Heart left ventricle (tissue), 16 donors: ENCODE measurements at regions not wholly inside any gene's neighbourhood (a gene's known extent, or its start where the extent isn't known, plus 50 kb on each side); places are given as distances from the start of the nearest gene placed in this dataset.
A peak's percentile ranks its signal among the peaks of the same experiment; 100 is the strongest.
"Not testable (repeated sequence)": the region's sequence is repeated elsewhere in the genome, so short reads cannot be mapped to it uniquely, and the experiment has no call there.

Source experiments
- ATAC-seq, 4 donors: fragments of 200-7000 bp; cut with Tn5 transposase; one replicate each; pipeline ENCODE4 v1.9.1; 2020 to 2022; ENCODE audit warnings: moderate library complexity in 4 of 4, mild to moderate bottlenecking in 3 of 4, moderate number of reproducible peaks in 1 of 4
- DNase-seq, 5 donors: peaks; one replicate each; pipeline ENCODE4 v3.0.0-alpha.2; 2020
- H3K27ac ChIP-seq, 12 donors: fragments of 200-600 bp; sonication (generic) in 4 of 12; one replicate each; pipeline versions ENCODE4 v1.5.0 to v1.8.0; 2016 to 2022; ENCODE audit warnings: mild to moderate bottlenecking in 2 of 12
- H3K27me3 ChIP-seq, 9 donors: fragments of 200-600 bp; sonication (generic) in 2 of 9; one replicate each; pipeline versions ENCODE4 v1.5.1 to v1.8.0; 2016 to 2022; ENCODE audit warnings: mild to moderate bottlenecking in 3 of 9
- H3K36me3 ChIP-seq, 9 donors: fragments of 200-600 bp; sonication (generic) in 2 of 9; one replicate each; pipeline versions ENCODE4 v1.5.0 to v1.8.0; 2018 to 2022; ENCODE audit warnings: mild to moderate bottlenecking in 2 of 9
- H3K4me1 ChIP-seq, 12 donors: fragments of 200-600 bp; sonication (generic) in 4 of 12; one replicate each; pipeline versions ENCODE4 v1.5.0 to v1.8.0; 2016 to 2022; ENCODE audit warnings: mild to moderate bottlenecking in 3 of 12
- H3K4me3 ChIP-seq, 12 donors: fragments of 200-600 bp; sonication (generic) in 4 of 12; one replicate each; pipeline versions ENCODE4 v1.5.0 to v1.8.0; 2017 to 2022; ENCODE audit warnings: mild to moderate bottlenecking in 9 of 12, moderate library complexity in 4 of 12
- H3K9me3 ChIP-seq, 12 donors: fragments of 200-600 bp; sonication (generic) in 4 of 12; one replicate each; pipeline versions ENCODE4 v1.5.0 to v1.8.0; 2016 to 2022; ENCODE audit warnings: mild to moderate bottlenecking in 1 of 12
- POLR2A ChIP-seq, 2 donors: fragments of 450-650 bp; IDR thresholded peaks; one replicate each; pipeline ENCODE4 v1.6.1; 2017; ENCODE audit warnings: antibody characterized with exemption in 2 of 2, mild to moderate bottlenecking in 2 of 2, moderate library complexity in 2 of 2
- WGBS, 4 donors: extraction: QIAGEN DNeasy Blood & Tissue Kit in 2 of 4; methylation state at CpG; one replicate each; pipeline versions ENCODE4 v1.1.5 to v1.1.7; 2013 to 2018; 5-methylcytosine and 5-hydroxymethylcytosine counted together
- intact Hi-C, 10 donors: fragments of 100-400 bp; cut with DNase I; formaldehyde crosslinking; loops; one replicate each; pipeline versions ENCODE4 v1.11.1 to v1.14.2; 2022
- TF ChIP-seq, protein P1 (sequence below), 12 donors: fragments of 200-600 bp; sonication (generic) in 4 of 12; IDR thresholded peaks; one replicate each; pipeline versions ENCODE4 v1.5.0 to v1.8.0; 2018 to 2022; ENCODE audit warnings: antibody characterized with exemption in 12 of 12, mild to moderate bottlenecking in 5 of 12
- donor health status: ischemic (EF 13 %, LVEDD 7.1; RV severe dilation, severe dysfunction).
- donor health status: healthy with polysubstance abuse.
- donor health status: DM: no; HTN: yes; CAD: no.
- donor health status: DM: no; HTN: no; CAD: no.
- donor health status: ischemic (EF 25% LVEDD 6.9; RV normal size, moderate dysfunction).
- donor health status: ischemic (EF 25% LVEDD 5.7; RV mildly dilated, moderate dysfunction).
- donor health status: healthy.
- donor health status: DM: yes; HTN: yes; CAD: no.
- donor health status: ischemic (EF 35%, LVEDD 5.7; RV mildly dilated, moderate dysfunction).
- donor health status: nonischemic (EF 11% LVEDD 7.7; RV severe dilation, severe dysfunction).
- donor health status: DM: yes; HTN: yes; CAD: no.
- donor health status: PGD.
- donor health status: ischemic (EF 29% LVEDD 5.4; RV normal size, mild dysfunction).
- donor health status: nonischemic (EF 23%, LVEDD 6.1; RV moderate dilation, normal function).

DNA sequence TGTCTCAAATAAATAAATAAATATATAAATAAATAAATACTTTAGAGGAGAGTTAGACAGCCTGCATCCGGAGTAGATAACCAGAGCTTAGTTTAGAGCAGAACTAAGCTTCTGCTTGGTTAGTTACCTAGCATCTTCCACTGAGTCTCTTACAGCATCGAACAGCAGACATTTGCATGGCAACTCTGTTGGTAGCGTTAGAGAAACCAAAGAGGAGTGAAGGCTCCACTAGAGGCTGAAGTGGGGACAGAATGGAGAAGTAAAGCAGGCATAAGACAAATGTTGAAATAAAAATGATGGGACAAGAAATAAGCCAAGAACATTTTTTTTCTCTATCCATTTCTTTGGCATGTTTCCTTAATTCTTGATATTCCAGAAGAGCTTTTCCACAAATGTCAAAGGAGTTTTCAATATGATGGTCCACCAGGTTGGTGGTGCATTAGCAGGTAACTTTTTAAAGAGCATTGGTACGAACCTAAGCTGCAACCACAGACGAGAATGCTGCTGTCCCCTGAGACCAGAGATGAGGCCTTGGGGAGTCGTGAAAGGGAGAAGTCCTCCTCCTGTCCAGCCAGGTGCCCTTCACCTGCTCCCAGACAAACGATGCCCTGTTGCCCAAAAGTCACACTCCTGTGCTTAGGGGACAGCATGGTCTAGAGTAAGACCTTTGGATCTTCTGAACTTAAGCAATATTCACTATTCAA lies 438.3 kb downstream of the DIRAS2 start:
- Histone ChIP-seq H3K27me3 (peaks cover 0 to 10% (median 0%) of the 10 kb centered on the region in 9 donors), H3K9me3 (peaks cover 0 to 8% (median 0%) of the 10 kb centered on the region in 12 donors), H3K4me3 (no peak overlapping the region), H3K36me3 (no peaks in the 10 kb centered on the region), H3K27ac (no peak overlapping the region), H3K4me1 (no peaks in the 10 kb centered on the region)
- ATAC-seq (no peak), DNase-seq (no peak)
- no peak for TF ChIP-seq POLR2A (IDR thresholded peaks at IDR 0.05)
- TF ChIP-seq, protein P1, sequence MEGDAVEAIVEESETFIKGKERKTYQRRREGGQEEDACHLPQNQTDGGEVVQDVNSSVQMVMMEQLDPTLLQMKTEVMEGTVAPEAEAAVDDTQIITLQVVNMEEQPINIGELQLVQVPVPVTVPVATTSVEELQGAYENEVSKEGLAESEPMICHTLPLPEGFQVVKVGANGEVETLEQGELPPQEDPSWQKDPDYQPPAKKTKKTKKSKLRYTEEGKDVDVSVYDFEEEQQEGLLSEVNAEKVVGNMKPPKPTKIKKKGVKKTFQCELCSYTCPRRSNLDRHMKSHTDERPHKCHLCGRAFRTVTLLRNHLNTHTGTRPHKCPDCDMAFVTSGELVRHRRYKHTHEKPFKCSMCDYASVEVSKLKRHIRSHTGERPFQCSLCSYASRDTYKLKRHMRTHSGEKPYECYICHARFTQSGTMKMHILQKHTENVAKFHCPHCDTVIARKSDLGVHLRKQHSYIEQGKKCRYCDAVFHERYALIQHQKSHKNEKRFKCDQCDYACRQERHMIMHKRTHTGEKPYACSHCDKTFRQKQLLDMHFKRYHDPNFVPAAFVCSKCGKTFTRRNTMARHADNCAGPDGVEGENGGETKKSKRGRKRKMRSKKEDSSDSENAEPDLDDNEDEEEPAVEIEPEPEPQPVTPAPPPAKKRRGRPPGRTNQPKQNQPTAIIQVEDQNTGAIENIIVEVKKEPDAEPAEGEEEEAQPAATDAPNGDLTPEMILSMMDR (IDR thresholded peaks at IDR 0.05) = no peak
- intact Hi-C loops = no loop called here
- WGBS, 4 donors = 74 to 80% (median 78%) methylated on average over 7 of the region's 7 CpGs

DNA sequence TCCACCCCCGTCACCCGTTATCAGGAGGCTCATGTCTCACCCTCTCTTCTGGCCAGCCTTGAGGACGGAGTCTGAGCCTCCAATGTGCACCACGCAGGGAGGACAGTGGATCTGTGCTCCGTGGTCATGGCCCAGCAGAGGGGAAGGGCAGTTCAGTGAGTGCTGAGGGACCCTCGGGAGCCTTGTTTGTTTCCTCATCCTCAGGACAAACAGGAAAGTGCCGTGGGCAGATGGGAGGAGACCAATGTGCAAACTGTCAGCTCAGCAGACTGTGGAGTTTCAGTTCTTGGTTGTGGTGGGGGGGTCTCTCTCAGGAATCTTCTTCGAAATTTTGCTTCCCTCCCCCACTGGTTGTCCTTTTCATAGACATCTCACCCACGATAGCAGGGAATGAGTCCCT lies 429.6 kb downstream of the DIRAS2 start:
- H3K27me3 ChIP-seq, H3K4me1 ChIP-seq, H3K9me3 ChIP-seq, H3K36me3 ChIP-seq, ATAC-seq: not testable (repeated sequence)
- Histone ChIP-seq H3K4me3 (peak overlapping the region in 1 of 12 donors; percentile 12), H3K27ac (peak overlapping the region in 1 of 12 donors; percentile 43)
- 42 to 54% (median 49%) methylated on average over 9 of the region's 9 CpGs for WGBS, 4 donors
- intact Hi-C loops = loop anchor here in 2 of 10 donors (10.0 kb wide), 1 partner anchor 68 kb away; no protein-coding TSS in a partner anchor
- DNase-seq = peak in 3 of 5 donors; percentile 13 to 51 (median 22)

DNA sequence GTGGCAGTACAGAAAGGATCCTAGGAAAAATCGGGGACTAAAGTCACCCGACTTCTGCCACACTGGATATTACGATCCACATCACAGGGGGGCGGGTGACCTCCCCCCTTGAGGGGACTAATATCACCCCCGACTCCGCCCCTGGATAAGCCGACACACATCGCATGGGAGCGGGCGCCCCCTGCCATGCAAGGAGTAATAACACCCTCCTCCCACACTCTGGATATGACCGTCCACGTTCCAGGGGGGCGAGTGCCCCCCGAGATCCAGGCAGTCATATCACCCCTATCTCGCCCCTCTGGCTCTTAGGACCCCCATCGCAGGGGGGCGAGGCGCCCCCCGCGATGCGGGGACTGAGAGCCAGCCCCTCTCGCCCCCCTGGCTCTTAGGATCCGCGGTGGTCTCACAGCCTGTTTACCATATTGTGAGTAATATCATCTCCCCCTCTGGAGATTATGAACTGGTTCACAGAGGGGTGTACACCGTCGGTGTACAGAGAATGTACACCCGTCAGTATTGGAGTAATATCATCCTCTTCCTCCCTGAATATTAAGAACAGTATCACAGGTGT lies 423.0 kb downstream of the DIRAS2 start:
- TF ChIP-seq, protein P1 (IDR thresholded peaks at IDR 0.05) = peak; percentile 23 to 50 (median 34)
- no peak for TF ChIP-seq POLR2A (IDR thresholded peaks at IDR 0.05)
- 10 to 23% (median 13%) methylated on average over 10 to 27 of the region's 27 CpGs for WGBS, 4 donors
- DNase-seq (peak in 1 of 5 donors; percentile 31), ATAC-seq (peak in 1 of 4 donors; percentile 44)
- no peak overlapping the region for H3K27ac ChIP-seq
- no peaks in the 10 kb centered on the region for H3K9me3 ChIP-seq
- no peak overlapping the region for H3K4me3 ChIP-seq
- H3K4me1 ChIP-seq = no peaks in the 10 kb centered on the region
- peaks cover 0 to 16% (median 6%) of the 10 kb centered on the region in 9 donors for H3K27me3 ChIP-seq
- intact Hi-C loops = loop anchor here in 5 of 10 donors (10.0 kb wide), 4 partner anchors 75 to 655 kb away; no protein-coding TSS in a partner anchor
- no peaks in the 10 kb centered on the region for H3K36me3 ChIP-seq

DNA sequence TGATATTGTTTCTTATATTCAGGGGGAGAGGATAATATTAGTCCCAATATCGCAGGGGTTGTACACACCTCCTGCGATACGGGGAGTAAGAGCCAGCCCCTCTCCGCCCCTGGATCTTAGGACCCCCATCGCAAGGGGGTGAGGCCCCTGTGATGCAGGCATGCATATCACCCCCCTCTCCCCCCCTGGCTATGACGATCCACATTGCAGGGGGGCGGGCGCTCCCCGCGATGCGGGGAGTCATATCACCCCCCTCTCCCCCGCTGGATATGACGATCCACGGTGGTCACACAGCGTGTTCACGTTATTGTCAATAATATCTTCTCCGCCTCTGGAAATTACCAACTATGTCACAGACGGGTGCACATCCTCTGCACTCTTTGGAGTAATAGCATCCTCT lies 420.7 kb downstream of the DIRAS2 start:
- not testable (repeated sequence) for DNase-seq

DNA sequence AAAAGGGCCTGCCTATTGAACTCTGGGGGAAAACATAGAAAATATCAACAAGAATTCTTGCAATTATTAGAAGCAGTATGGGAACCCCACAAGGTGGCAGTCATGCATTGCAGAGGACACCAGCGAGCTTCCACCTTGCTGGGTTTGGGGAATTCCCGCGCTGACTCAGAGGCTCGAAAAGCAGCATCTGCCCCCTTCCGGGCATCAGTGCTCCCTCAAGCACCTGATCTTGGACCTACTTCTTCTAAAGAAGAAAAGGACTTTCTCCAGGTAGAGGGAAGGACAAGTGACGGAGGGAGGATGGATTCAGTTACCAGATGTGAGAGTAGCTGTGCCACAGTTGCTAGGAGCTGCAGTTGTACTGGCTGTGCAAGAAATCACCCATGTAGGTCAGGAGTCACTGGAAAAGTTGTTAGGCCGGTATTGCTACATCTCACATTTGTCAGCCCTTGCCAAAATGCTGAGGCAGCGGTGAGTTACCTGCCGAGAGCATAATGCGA lies 415.7 kb downstream of the DIRAS2 start:
- not testable (repeated sequence) for H3K4me3 ChIP-seq, H3K36me3 ChIP-seq, DNase-seq, H3K27me3 ChIP-seq, H3K9me3 ChIP-seq, H3K27ac ChIP-seq, ATAC-seq, H3K4me1 ChIP-seq
- TF ChIP-seq, protein P1 (IDR thresholded peaks at IDR 0.05) = peak; percentile 8 to 61 (median 44)
- intact Hi-C loops = loop anchor here in 4 of 10 donors (5.0 to 10.0 kb wide), 4 partner anchors 632 to 648 kb away; no protein-coding TSS in a partner anchor
- 38 to 53% (median 49%) methylated on average over 9 to 10 of the region's 10 CpGs for WGBS, 4 donors

More for the DNA sequence above, 420.7 kb downstream of the DIRAS2 start:
- intact Hi-C loops = loop anchor here in 4 of 10 donors (10.0 kb wide), 3 partner anchors 627 to 653 kb away; no protein-coding TSS in a partner anchor
- peaks cover 0 to 16% (median 6%) of the 10 kb centered on the region in 9 donors for H3K27me3 ChIP-seq
- not testable (repeated sequence) for H3K27ac ChIP-seq, ATAC-seq, H3K4me3 ChIP-seq, H3K36me3 ChIP-seq, H3K4me1 ChIP-seq, H3K9me3 ChIP-seq
- WGBS, 4 donors = 73 to 79% (median 78%) methylated on average over 14 to 18 of the region's 18 CpGs

DNA sequence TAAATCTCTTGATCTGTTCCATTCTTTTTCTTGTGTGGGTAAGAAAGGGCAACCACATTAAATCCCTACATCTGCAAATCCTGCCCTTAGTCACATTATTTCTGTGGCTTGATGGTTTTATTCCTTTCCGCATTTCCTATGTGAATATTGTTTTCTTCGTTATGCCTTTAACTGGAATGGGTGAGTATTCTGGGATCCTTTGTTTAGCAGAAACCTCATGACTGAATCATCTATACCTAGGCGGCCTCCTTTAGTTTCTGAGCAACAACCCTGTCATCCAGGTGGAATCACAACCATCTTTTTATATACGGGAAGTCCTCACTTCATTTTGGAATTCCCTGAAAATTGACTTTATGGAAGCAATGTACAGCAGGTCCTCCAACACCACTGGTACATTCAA lies 409.5 kb downstream of the DIRAS2 start:
- not testable (repeated sequence) for H3K9me3 ChIP-seq, H3K4me3 ChIP-seq, H3K27me3 ChIP-seq, H3K4me1 ChIP-seq, DNase-seq, ATAC-seq, H3K27ac ChIP-seq, H3K36me3 ChIP-seq
- intact Hi-C loops = loop anchor here in 1 of 10 donors (10.0 kb wide), 1 partner anchor 632 kb away; no protein-coding TSS in a partner anchor
- WGBS, 4 donors = 89 to 90% (median 89%) methylated on average over 4 of the region's 4 CpGs
